ENCODE measurements at regions not wholly inside any gene's neighbourhood (a gene's known extent, or its start where the extent isn't known, plus 50 kb on each side); places are given as distances from the start of the nearest gene placed in this dataset.
"Not testable (repeated sequence)": the region's sequence is repeated elsewhere in the genome, so short reads cannot be mapped to it uniquely, and the experiment has no call there.

GRCh38 chr4:138475116-138475515 lies 233.0 kb upstream of the SLC7A11 start:
- H3K4me3 ChIP-seq (ENCODE audit: low read depth, low read length): no peak overlapping the region
- DNase-seq (ENCODE audit: low read depth): no peak
- TF ChIP-seq CTCF (IDR thresholded peaks at IDR 0.05; ENCODE audit: insufficient read depth, low read depth, low read length, missing control alignments): no peak

- DNase-seq (ENCODE audit: low read depth): no peak
- H3K4me3 ChIP-seq (ENCODE audit: low read depth, low read length): no peak overlapping the region
- TF ChIP-seq CTCF (IDR thresholded peaks at IDR 0.05; ENCODE audit: insufficient read depth, low read depth, low read length, missing control alignments): no peak
Observed at GRCh38 chr4:138473339-138473738, 231.2 kb upstream of the SLC7A11 start.

GRCh38 chr4:138460477-138461414 lies 218.6 kb upstream of the SLC7A11 start:
- no peak for TF ChIP-seq CTCF (IDR thresholded peaks at IDR 0.05; ENCODE audit: insufficient read depth, low read depth, low read length, missing control alignments)
- DNase-seq (ENCODE audit: low read depth): no peak

GRCh38 chr4:138458751-138459150 lies 216.6 kb upstream of the SLC7A11 start:
- H3K4me3 ChIP-seq (ENCODE audit: low read depth, low read length): no peak overlapping the region
- no peak for TF ChIP-seq CTCF (IDR thresholded peaks at IDR 0.05; ENCODE audit: insufficient read depth, low read depth, low read length, missing control alignments)
- no peak for DNase-seq (ENCODE audit: low read depth)

More at GRCh38 chr4:138460477-138461414, 218.6 kb upstream of the SLC7A11 start:
- H3K4me3 ChIP-seq (ENCODE audit: low read depth, low read length): no peak overlapping the region

GRCh38 chr4:138456349-138456748 lies 214.2 kb upstream of the SLC7A11 start:
- H3K4me3 ChIP-seq (ENCODE audit: low read depth, low read length); DNase-seq (ENCODE audit: low read depth): not testable (repeated sequence)

- no peak for DNase-seq (ENCODE audit: low read depth)
- no peak for TF ChIP-seq CTCF (IDR thresholded peaks at IDR 0.05; ENCODE audit: insufficient read depth, low read depth, low read length, missing control alignments)
- no peak overlapping the region for H3K4me3 ChIP-seq (ENCODE audit: low read depth, low read length)
Observed at GRCh38 chr4:138455097-138455496, 212.9 kb upstream of the SLC7A11 start.

GRCh38 chr4:138452826-138453225 lies 210.7 kb upstream of the SLC7A11 start:
- no peak for TF ChIP-seq CTCF (IDR thresholded peaks at IDR 0.05; ENCODE audit: insufficient read depth, low read depth, low read length, missing control alignments)
- no peak for DNase-seq (ENCODE audit: low read depth)
- H3K4me3 ChIP-seq (ENCODE audit: low read depth, low read length): no peak overlapping the region
